B cell (primary cell): ENCODE measurements at regions not wholly inside any gene's neighbourhood (a gene's known extent, or its start where the extent isn't known, plus 50 kb on each side); places are given as distances from the start of the nearest gene placed in this dataset.

ENCODE experiments used
- EZH2 ChIP-seq: IDR thresholded peaks from 2 replicates; pipeline ENCODE4 v1.6.1; 2012; ENCODE audit warnings: borderline replicate concordance, low read depth, mild to moderate bottlenecking, moderate library complexity, low read length; ENCODE audit not compliant: insufficient read depth, poor library complexity, severe bottlenecking
- TF ChIP-seq, protein P1 (sequence below): fragments of 200-600 bp; IDR thresholded peaks from one replicate; pipeline ENCODE4 v1.8.0; 2022; ENCODE audit warnings: antibody characterized with exemption, mild to moderate bottlenecking

DNA sequence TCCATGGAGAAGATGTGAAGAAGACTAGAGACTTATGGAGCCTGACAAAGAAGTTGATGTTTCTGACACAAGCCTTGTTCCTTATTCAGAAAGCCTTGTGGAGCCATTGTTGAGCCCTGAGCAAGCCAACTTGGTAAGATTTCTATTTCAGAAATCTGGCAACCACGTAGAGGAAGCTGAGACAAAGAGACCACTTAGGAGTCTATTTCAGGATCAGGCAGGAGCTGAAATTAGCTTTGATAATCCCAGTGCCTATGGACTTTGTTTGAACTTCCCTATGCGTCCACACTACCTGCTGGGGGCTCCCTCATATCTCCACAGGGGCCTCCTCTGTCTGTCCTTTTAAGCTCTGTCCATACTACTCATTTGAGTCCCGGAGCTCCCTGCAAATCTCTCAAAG is 540.0 kb upstream of the GOT2 start:
- TF ChIP-seq, protein P1, sequence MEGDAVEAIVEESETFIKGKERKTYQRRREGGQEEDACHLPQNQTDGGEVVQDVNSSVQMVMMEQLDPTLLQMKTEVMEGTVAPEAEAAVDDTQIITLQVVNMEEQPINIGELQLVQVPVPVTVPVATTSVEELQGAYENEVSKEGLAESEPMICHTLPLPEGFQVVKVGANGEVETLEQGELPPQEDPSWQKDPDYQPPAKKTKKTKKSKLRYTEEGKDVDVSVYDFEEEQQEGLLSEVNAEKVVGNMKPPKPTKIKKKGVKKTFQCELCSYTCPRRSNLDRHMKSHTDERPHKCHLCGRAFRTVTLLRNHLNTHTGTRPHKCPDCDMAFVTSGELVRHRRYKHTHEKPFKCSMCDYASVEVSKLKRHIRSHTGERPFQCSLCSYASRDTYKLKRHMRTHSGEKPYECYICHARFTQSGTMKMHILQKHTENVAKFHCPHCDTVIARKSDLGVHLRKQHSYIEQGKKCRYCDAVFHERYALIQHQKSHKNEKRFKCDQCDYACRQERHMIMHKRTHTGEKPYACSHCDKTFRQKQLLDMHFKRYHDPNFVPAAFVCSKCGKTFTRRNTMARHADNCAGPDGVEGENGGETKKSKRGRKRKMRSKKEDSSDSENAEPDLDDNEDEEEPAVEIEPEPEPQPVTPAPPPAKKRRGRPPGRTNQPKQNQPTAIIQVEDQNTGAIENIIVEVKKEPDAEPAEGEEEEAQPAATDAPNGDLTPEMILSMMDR = no peak
- no peak for TF ChIP-seq EZH2
